ENCODE measurements at regions not wholly inside any gene's neighbourhood (a gene's known extent, or its start where the extent isn't known, plus 50 kb on each side); places are given as distances from the start of the nearest gene placed in this dataset.
"Not testable (repeated sequence)": the region's sequence is repeated elsewhere in the genome, so short reads cannot be mapped to it uniquely, and the experiment has no call there.

DNA sequence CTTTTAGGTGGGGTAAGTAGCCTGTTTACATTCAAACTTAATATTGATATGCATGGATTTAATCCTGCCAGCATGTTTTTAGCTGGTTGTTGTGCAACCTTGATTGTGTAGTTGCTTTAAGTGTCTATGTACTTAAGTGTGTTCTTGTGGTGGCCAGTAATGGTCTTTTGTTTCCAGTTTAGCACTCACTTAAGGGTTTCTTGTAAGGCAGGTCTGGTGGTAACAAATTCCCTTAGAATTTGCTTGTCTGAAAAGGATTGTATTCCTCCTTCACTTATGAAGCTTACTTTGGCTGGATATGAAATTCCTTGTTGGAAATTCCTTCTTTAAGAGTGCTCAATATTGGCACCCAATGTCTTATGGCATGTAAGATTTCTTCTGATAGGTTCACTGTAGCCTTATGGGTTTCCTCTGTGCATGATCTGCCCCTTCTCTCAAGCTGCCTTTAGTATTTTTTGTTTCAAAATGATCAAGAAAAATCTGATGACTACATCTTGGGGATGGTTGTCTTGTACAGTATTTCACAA lies 289.0 kb upstream of the C1QTNF3 start:
- H3K27me3 ChIP-seq (ENCODE audit: low read depth, low read length); H3K4me3 ChIP-seq (ENCODE audit: low read depth in 1 of 2, low read length in 2 of 2); H3K36me3 ChIP-seq (ENCODE audit: control insufficient read depth in 1 of 2, insufficient read depth in 2 of 2, low read length in 2 of 2); H3K9me3 ChIP-seq (ENCODE audit: control insufficient read depth in 1 of 2, low read length in 2 of 2); H3K27ac ChIP-seq (ENCODE audit: low read length); H3K4me1 ChIP-seq (ENCODE audit: control insufficient read depth in 1 of 2, insufficient read depth in 2 of 2, low read length in 2 of 2): not testable (repeated sequence)

DNA sequence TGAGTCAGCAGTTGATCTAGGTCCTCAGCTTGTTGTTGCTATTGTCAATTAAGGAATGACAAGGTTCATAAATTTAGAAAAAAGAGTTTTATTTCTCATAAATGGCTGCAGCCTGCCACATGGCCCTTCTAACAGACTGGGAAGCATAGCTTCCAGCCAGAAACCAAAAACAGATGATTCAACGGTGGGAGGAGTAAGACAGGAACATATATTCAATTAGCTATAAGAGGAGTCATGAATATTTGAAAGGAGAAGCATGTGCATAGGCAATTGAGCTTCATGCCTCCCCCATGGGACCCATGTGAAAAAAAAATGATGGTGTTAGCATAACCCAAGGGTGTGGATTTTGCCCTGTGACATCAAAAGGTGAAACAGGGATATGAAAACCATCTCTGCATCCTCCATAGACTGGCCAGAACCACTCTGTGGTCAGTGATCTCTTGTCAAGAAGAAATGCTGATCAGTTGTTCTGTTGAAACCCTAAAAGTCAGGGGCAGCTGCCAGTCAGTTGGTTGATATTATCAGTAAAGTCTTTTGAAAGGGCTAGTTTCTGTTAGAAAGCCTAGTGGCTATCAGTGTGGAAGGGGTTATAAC lies 296.5 kb upstream of the C1QTNF3 start:
- H3K36me3 ChIP-seq (ENCODE audit: control insufficient read depth in 1 of 2, insufficient read depth in 2 of 2, low read length in 2 of 2); H3K27ac ChIP-seq (ENCODE audit: low read length); H3K4me1 ChIP-seq (ENCODE audit: control insufficient read depth in 1 of 2, insufficient read depth in 2 of 2, low read length in 2 of 2); H3K27me3 ChIP-seq (ENCODE audit: low read depth, low read length); H3K9me3 ChIP-seq (ENCODE audit: control insufficient read depth in 1 of 2, low read length in 2 of 2); H3K4me3 ChIP-seq (ENCODE audit: low read depth in 1 of 2, low read length in 2 of 2): not testable (repeated sequence)

DNA sequence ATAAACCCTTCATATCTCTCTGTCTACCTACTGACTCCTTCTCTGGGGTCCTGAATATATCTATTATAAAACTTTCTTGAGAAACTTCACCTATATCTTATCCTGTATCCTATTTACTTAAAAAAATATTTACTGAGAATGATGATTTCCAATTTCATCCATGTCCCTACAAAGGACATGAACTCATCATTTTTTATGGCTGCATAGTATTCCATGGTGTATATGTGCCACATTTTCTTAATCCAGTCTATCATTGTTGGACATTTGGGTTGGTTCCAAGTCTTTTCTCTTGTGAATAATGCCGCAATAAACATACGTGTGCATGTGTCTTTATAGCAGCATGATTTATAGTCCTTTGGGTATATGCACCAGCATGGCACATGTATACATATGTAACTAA lies 301.7 kb upstream of the RAI14 start:
- not testable (repeated sequence) for H3K36me3 ChIP-seq (ENCODE audit: control insufficient read depth in 1 of 2, insufficient read depth in 2 of 2, low read length in 2 of 2); H3K4me1 ChIP-seq (ENCODE audit: control insufficient read depth in 1 of 2, insufficient read depth in 2 of 2, low read length in 2 of 2); H3K9me3 ChIP-seq (ENCODE audit: control insufficient read depth in 1 of 2, low read length in 2 of 2); H3K4me3 ChIP-seq (ENCODE audit: low read depth in 1 of 2, low read length in 2 of 2); H3K27me3 ChIP-seq (ENCODE audit: low read depth, low read length); H3K27ac ChIP-seq (ENCODE audit: low read length)

DNA sequence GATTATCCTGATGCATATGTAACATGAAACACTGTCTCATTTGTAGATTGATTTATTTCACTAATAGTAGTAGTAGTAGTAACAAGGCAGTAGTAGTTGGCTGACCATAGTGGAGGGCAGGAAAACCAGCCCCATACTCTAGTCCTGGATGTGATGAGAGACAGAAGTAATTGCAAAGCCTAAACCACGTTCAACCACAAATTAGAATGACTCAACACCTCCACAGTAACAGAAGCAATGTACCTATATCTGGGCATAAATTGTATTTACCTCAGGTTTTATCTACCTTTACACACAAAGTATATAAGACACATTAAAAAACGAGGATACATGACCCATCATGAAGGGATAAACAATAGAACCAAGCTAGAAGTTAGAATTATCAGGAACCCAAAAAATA lies 284.7 kb upstream of the RAI14 start:
- not testable (repeated sequence) for H3K4me3 ChIP-seq (ENCODE audit: low read depth in 1 of 2, low read length in 2 of 2); H3K9me3 ChIP-seq (ENCODE audit: control insufficient read depth in 1 of 2, low read length in 2 of 2); H3K27me3 ChIP-seq (ENCODE audit: low read depth, low read length); H3K4me1 ChIP-seq (ENCODE audit: control insufficient read depth in 1 of 2, insufficient read depth in 2 of 2, low read length in 2 of 2); H3K27ac ChIP-seq (ENCODE audit: low read length); H3K36me3 ChIP-seq (ENCODE audit: control insufficient read depth in 1 of 2, insufficient read depth in 2 of 2, low read length in 2 of 2)

DNA sequence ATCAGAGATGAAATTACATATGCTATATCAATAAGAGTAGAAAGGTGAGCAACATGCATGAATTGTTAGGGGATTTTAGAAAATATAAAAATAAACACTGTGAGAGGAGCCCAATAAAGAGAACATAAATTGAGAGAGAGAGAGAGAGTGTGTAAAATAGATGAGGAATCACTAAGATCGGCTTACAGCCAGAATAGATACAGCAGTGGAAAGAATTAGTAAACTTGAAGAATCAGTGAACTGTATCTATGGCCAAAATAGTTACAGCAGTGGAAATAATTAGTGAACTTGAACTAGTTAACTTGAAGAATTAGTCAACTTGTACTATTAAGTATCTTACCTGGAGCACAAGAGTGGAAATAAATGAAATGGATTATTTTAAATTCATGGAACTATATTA lies 284.3 kb upstream of the RAI14 start:
- not testable (repeated sequence) for H3K36me3 ChIP-seq (ENCODE audit: control insufficient read depth in 1 of 2, insufficient read depth in 2 of 2, low read length in 2 of 2); H3K4me1 ChIP-seq (ENCODE audit: control insufficient read depth in 1 of 2, insufficient read depth in 2 of 2, low read length in 2 of 2); H3K27ac ChIP-seq (ENCODE audit: low read length); H3K4me3 ChIP-seq (ENCODE audit: low read depth in 1 of 2, low read length in 2 of 2); H3K9me3 ChIP-seq (ENCODE audit: control insufficient read depth in 1 of 2, low read length in 2 of 2); H3K27me3 ChIP-seq (ENCODE audit: low read depth, low read length)

DNA sequence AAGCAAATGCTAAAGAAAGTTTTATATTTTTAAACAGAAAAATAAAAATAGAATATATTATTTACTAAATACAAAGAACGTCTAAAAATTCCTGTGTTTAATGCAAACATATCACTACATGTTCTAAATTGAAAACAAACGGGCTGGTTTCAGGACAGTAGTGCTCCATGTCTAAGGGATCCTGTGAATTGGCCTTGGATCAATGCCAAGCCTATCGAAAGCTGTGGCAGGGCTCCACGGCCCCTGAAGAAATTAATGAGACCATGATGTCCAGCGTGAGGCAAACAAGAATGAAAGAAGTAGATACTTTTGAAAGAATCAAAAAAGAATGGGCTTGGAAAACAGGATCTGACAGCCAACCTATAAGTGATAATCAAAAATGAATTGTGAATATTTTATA lies 283.4 kb upstream of the RAI14 start:
- H3K27me3 ChIP-seq (ENCODE audit: low read depth, low read length); H3K9me3 ChIP-seq (ENCODE audit: control insufficient read depth in 1 of 2, low read length in 2 of 2); H3K4me1 ChIP-seq (ENCODE audit: control insufficient read depth in 1 of 2, insufficient read depth in 2 of 2, low read length in 2 of 2); H3K27ac ChIP-seq (ENCODE audit: low read length); H3K36me3 ChIP-seq (ENCODE audit: control insufficient read depth in 1 of 2, insufficient read depth in 2 of 2, low read length in 2 of 2); H3K4me3 ChIP-seq (ENCODE audit: low read depth in 1 of 2, low read length in 2 of 2): not testable (repeated sequence)

DNA sequence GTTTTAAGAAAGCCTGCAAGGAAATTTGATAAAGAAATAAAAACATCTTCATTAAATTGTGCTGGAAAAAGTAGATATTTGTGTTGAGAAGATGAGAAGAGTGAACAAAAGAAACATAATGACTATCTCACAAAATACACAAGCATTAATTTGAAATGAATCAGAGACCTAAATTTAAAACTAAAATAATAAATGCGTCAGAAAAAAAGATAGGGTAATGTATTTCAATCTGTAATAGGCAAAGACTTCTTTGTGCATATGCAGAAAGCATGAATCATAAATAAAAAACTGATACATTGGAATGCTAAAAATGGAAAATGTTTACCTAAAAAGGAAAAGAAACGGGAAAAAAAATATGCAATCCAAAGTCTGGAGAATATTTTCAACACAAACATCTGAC lies 278.5 kb upstream of the RAI14 start:
- not testable (repeated sequence) for H3K9me3 ChIP-seq (ENCODE audit: control insufficient read depth in 1 of 2, low read length in 2 of 2); H3K27me3 ChIP-seq (ENCODE audit: low read depth, low read length); H3K4me1 ChIP-seq (ENCODE audit: control insufficient read depth in 1 of 2, insufficient read depth in 2 of 2, low read length in 2 of 2); H3K36me3 ChIP-seq (ENCODE audit: control insufficient read depth in 1 of 2, insufficient read depth in 2 of 2, low read length in 2 of 2); H3K27ac ChIP-seq (ENCODE audit: low read length); H3K4me3 ChIP-seq (ENCODE audit: low read depth in 1 of 2, low read length in 2 of 2)

DNA sequence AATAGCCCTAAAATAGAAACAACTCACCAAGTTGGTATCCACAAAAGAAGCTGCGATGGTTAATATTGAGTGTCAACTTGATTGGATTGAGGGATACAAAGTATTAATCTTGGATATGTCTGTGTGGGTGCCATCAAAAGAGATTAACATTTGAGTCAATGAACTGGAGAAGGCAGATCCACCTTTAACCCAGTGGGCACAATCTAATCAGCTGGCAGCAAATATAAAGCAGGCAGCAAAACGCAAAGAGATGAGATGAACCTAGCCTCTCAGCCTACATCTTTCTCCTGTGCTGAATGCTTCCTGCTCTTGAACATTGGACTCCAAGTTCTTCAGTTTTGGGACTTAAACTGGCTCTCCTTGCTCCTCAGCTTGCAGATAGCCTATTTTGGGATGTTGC lies 277.6 kb upstream of the RAI14 start:
- not testable (repeated sequence) for H3K27me3 ChIP-seq (ENCODE audit: low read depth, low read length); H3K27ac ChIP-seq (ENCODE audit: low read length); H3K9me3 ChIP-seq (ENCODE audit: control insufficient read depth in 1 of 2, low read length in 2 of 2); H3K36me3 ChIP-seq (ENCODE audit: control insufficient read depth in 1 of 2, insufficient read depth in 2 of 2, low read length in 2 of 2); H3K4me1 ChIP-seq (ENCODE audit: control insufficient read depth in 1 of 2, insufficient read depth in 2 of 2, low read length in 2 of 2); H3K4me3 ChIP-seq (ENCODE audit: low read depth in 1 of 2, low read length in 2 of 2)

DNA sequence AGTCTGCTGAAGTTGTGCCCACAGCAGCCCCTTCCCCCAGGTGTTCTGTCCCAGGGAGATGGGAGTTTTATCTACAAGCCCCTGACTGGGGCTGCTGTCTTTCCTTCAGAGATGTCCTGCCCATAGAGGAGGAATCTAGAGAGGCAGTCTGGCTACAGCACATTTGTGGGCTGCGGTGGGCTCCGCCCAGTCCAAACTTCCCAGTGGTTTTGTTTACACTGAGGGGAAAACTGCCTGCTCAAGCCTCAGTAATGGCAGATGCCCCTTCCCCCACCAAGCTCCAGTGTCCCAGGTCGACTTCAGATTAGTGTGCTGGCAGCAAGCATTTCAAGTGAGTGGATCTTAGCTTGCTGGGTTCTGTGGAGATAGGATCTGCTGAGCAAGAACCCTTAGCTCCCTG lies 267.4 kb upstream of the RAI14 start:
- H3K4me3 ChIP-seq (ENCODE audit: low read depth in 1 of 2, low read length in 2 of 2); H3K4me1 ChIP-seq (ENCODE audit: control insufficient read depth in 1 of 2, insufficient read depth in 2 of 2, low read length in 2 of 2); H3K27ac ChIP-seq (ENCODE audit: low read length); H3K36me3 ChIP-seq (ENCODE audit: control insufficient read depth in 1 of 2, insufficient read depth in 2 of 2, low read length in 2 of 2); H3K9me3 ChIP-seq (ENCODE audit: control insufficient read depth in 1 of 2, low read length in 2 of 2); H3K27me3 ChIP-seq (ENCODE audit: low read depth, low read length): not testable (repeated sequence)

DNA sequence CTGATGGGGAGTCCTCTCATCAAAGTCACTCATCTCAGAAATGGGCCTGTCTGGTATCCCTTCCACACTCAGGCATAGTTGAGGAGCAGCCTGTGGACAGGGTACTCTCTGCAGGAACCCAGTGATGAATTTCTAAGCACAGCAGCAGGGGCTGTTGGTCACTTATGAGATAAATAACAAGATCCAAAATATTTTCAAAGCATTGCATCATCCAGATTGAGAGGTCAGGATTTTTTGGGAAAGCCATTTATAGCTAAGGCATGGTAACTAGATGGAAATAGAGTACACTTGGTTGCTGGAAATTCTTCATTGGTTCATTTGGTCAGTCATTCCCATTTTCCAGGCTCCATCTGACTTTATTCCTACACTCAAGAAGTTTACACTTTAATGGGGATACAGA lies 246.8 kb upstream of the RAI14 start:
- Histone ChIP-seq H3K36me3 (ENCODE audit: control insufficient read depth in 1 of 2, insufficient read depth in 2 of 2, low read length in 2 of 2) (no peaks in the 10 kb centered on the region), H3K27me3 (ENCODE audit: low read depth, low read length) (no peaks in the 10 kb centered on the region), H3K9me3 (ENCODE audit: control insufficient read depth in 1 of 2, low read length in 2 of 2) (no peaks in the 10 kb centered on the region), H3K27ac (ENCODE audit: low read length) (no peak overlapping the region), H3K4me3 (ENCODE audit: low read depth in 1 of 2, low read length in 2 of 2) (no peak overlapping the region), H3K4me1 (ENCODE audit: control insufficient read depth in 1 of 2, insufficient read depth in 2 of 2, low read length in 2 of 2) (no peaks in the 10 kb centered on the region)

DNA sequence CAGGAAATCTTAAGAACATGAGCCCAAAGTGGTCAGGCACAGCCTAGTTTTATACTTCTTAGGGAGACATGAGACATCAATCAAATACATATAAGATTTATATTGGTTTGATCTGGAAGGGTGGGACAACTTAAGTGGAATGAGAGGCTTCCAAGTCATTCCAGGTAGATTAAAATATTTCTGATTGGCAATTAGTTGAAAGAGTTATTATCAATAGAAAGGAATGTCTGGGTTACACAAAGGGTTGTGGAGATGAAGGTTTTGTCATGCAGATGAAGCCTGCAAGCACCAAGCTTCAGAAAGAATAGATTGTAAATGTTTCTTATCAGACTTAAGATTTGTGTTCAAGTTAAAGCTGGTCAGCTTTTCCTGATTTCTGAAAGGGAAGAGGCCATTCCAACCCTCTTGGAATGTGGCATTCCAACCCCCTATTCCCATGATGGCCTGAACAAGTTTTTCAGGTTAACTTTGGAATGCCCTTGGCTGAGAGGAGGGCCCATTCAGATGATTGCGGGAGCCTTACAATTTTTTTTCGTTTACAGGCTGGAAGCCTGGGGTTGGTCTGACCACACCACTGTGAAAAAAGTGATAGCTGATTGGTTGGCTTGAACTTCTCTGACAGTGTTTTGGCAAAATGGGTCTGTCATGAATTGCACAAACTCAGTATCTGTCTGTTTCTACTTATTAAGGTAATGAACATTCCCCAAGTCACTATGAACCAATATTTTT lies 245.6 kb upstream of the RAI14 start:
- no peaks in the 10 kb centered on the region for H3K9me3 ChIP-seq (ENCODE audit: control insufficient read depth in 1 of 2, low read length in 2 of 2)
- H3K27ac ChIP-seq (ENCODE audit: low read length): no peak overlapping the region
- no peaks in the 10 kb centered on the region for H3K4me1 ChIP-seq (ENCODE audit: control insufficient read depth in 1 of 2, insufficient read depth in 2 of 2, low read length in 2 of 2)
- no peaks in the 10 kb centered on the region for H3K36me3 ChIP-seq (ENCODE audit: control insufficient read depth in 1 of 2, insufficient read depth in 2 of 2, low read length in 2 of 2)
- no peaks in the 10 kb centered on the region for H3K27me3 ChIP-seq (ENCODE audit: low read depth, low read length)
- H3K4me3 ChIP-seq (ENCODE audit: low read depth in 1 of 2, low read length in 2 of 2): no peak overlapping the region
